Activated CD4-positive, CD25-positive, alpha-beta regulatory T cell treated with anti-CD3 and anti-CD28 coated beads, Interleukin-2, amount 50 U/mL, for 72 hours (primary cell): ENCODE measurements at regions not wholly inside any gene's neighbourhood (a gene's known extent, or its start where the extent isn't known, plus 50 kb on each side); places are given as distances from the start of the nearest gene placed in this dataset.
"Not testable (repeated sequence)": the region's sequence is repeated elsewhere in the genome, so short reads cannot be mapped to it uniquely, and the experiment has no call there.

ENCODE experiments used
- DNase-seq: peaks from one replicate; pipeline ENCODE4 v3.0.0; 2021

DNA sequence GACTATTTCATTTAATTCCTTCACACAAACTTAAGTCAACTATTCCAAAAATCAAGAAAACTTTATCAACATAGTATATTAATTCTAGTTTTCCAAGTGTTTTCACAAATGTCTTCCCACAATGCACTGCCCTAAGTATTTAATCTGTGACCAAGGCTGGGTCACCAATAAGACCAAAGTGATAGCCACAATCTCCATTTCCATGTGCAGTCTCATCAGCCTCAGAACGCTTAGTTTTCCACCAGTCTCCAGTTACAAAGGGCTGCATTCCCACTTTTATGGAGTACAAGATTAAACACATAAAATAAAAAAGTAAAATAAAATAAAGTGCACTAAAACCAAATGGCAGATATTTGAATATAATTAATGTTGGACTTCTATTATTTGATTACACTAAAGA, 371.6 kb upstream of the CCNH start:
- no peak for DNase-seq

DNA sequence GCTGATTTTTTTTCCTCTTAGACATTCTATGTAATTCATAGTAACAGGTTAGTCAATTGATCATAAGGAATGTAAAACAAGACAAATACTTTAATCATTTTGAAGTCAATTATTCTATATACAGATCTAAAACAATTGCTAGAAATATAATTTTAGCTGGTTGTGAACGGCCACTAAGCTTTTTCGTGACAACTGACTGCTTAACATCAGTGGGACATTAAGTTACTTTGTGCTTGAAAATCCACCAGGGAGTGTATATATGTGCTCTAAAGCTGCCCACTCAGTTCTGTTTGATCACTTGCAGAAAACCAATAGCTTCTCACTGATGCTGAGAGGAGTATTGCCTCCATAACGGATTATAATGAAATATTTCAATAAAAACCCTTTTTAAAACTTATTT, 370.2 kb upstream of the CCNH start:
- no peak for DNase-seq

DNA sequence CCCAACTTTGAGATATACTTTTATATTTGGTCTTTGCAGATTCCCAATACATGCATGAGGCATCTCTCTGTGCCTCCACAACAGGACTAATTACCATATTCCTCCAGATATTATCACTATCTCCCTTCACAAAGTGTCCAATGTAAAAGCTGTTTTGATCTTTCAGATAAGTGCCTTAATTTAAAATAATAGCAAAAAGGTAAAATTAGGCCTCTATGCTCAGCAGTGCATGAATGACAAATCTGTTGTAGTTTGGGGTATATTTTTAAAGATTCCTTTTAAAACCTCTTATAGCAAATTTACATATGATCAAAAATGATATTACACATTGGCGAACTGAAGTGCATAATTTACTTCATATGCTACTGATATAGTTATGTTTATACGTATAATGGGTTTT, 369.2 kb upstream of the CCNH start:
- DNase-seq = no peak

DNA sequence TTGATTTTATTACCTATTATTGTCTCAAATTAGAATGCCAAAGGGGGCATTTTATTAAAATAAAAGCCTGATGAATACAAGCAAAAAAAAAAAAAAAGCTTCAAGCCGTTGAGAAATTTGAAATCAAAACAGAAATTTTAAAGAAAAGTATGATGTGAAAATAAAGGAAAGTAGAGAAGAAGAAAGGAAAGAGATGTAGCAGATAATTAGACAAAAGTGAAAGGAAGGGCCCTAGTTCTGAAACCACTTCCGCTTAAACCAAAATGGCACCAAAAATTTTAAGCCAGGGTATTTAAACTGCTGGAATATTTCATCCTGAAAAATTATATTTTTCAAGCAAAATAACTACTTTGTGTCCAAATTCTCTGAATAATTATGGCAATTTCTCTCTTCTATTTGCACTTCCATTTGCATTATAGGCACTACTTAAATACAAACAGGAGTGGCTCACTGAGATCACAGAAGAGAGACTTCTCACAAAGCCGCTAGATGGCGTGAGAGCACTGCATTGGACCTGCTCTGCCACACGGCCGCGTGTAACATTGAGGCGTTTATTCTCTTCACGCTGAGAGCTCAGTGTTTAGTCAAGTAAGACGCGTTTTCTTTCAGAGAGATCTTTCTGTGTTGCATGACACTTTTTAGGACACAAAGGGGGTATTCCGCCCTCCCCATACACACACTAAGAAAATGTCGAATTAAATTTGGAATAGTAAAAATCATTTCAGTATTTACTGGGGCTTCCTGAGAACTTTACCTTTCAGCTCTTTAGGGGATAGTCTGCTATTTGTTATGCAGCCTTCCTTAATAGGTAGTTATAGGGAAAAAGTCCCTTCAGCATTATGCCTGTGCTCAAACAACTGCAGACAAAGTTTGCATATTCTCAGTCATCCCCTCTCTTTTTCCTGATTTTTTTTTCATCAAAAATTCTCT, 368.4 kb upstream of the CCNH start:
- peak; percentile 67 for DNase-seq

DNA sequence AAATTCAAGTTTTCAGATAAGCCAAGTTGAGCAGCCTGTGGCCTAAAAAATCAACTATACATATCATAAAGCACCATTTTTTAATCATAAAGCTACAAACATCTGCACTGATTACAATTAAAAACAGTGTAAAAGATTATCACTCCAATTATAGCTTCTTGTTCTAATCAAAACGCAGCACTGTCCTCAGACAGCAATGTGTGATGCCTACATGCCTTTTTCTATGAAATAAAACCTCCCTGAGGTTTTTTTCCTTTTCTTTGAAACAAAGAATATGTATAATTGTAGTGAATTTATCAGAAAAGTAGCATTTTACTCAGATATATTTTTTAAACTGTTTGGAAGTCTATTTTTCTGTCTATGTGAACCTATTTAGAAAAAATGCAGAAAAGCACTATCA, 366.1 kb upstream of the CCNH start:
- no peak for DNase-seq

DNA sequence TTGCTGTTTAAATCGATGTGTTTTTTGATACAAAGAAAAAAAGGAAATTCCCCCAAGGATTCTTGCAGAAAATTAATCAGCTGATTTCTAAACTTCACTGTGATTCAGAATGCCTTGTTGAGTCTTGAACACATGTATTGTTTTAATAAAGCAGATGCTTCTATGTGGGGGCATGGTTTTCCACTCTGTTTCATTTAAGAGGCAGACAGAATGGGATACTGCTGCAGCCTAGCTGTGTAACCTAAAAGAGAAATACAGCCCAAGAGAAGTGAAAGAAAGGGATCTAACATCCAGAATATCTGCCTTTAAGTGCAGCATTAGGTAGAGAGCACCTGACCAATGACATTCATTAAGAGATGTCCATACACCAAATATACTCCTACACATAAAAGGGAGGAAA, 365.1 kb upstream of the CCNH start:
- no peak for DNase-seq

DNA sequence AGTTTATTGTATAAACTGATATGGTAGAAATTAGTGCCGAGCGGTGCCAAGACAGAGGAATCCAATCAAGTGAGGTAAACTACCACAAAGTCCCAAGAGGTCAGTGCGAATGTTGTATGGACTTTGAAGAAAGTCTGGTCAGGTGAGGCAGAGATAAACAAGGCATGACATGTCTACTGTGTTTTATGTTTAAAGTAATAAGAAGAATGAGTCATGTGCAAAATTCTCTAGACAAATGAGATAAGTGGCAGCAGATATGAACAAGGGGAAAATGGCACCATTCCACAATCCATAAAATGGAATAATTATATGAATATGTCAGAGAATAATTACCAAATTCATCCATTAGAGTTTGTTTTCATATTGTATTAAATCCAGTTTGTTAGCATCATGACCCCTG, 364.1 kb upstream of the CCNH start:
- no peak for DNase-seq

DNA sequence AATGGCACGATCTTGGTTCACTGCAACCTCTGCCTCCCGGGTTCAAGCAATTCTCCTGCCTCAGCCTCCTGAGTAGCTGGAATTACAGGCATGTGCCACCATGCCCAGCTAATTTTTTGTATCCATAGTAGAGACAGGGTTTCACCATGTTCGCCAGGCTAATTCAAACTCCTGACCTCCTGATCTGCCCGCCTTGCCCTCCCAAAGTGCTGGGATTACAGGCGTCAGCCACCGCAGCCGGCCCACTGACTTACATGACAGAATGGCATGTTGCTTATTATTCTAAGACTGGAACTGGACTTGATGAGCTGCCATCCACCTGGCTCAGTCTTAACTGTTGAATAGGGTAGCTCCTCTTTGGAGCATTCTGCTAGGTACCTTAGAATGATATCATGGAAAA, 363.6 kb upstream of the CCNH start:
- not testable (repeated sequence) for DNase-seq

DNA sequence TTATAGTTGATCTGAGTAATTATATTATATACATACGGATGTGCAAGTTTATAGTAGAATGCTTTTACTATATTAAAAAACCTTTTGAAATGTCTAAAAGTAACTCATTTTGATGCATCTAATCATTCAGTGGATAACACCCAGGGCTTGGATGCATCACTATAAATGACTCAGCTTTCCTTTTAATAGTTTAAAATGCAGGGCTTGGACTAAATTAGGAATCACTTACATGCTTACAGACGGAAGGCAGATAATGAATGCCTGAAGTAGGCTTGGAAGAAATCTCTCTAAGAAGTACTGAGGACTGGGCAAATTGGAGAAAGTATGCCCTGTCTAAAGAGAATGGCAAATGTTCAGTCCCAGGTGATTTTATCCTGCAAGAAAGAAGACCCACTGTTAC, 362.5 kb upstream of the CCNH start:
- no peak for DNase-seq

DNA sequence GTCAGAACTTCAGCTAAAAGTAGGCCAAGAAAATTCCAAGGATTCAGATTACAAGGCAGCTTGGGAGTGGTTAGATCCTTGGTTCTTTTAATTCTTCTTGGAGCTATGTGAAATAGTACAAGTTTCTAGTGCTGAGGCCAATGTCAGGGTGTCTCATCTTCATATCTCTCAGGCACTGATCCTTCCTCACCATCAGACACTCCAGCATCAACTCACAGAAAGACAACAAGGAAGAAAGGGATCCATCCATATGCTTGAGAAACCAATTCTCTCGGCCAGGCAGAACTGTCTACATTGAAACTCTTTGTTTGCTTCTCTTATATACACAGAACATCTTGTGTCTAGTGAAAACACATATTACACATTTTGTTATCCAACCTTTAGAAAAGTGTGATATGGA, 362.1 kb upstream of the CCNH start:
- DNase-seq = no peak

DNA sequence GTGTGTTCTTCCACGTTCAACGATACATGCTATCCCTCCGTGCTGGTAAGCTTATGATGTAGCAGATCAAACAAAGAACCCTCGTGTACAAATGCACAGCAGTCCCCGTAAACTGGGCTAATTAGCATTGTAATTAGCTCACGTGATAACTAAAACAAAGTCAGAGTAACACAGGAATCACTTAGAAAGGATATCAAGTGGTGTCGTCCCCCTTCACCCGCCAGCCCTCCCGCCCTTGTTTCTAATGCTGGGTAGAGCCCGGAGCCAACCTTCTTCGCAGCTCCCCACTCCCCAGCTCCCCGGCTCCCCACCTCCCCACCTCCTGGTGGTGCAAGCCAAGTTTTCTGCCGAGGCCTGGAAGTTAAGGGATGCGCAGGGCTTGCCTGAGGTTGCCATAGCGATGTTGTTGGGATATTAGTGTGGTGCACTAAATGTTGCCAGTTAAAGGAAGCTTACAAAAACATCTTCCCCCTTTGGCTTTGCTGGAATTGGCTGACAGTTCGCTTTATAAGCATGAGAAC, 357.9 kb upstream of the CCNH start:
- no peak for DNase-seq

DNA sequence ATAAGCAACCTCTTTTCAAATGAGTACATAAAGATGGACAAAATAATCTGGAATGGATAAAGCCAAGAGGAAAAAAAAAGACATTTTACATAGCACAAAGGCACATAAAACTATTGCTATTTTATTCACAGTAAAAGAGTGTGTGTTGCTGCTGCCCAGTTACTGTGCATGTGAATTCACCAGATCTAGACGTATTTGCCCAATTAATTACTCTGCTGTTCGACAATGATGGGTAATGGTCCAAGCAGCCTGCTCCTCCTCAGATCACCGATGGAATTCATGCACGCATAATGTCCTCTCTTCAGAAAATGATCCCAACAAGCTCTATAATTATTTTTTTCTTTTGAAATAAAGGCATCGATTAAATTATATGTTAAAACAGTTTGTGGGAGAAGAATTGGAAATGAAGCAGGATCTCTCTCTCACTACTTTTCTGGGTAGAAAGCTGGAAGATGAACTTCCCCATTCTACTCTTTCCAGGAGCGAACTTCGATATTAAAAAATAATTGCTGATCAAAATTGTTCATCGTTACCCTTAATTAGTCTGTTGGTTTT, 357.4 kb upstream of the CCNH start:
- no peak for DNase-seq

DNA sequence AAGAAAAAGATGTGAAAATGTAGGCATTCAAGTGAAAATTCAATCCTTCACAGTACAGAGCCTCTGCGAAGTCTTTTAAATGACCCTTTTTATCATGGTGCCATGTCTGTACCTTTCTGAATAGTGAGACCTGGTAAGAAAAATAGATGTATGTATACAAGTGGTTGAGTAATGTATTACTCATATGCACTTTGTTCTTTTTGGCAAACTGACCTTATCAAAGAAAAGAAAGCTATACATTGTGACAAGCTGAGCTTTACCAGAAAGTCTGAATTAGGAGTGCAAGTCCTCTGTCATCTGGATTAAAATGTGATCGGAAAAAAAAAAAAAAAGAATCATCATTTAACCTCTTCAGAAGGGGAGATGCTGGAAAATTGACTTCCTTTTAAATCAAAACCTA, 356.4 kb upstream of the CCNH start:
- no peak for DNase-seq

DNA sequence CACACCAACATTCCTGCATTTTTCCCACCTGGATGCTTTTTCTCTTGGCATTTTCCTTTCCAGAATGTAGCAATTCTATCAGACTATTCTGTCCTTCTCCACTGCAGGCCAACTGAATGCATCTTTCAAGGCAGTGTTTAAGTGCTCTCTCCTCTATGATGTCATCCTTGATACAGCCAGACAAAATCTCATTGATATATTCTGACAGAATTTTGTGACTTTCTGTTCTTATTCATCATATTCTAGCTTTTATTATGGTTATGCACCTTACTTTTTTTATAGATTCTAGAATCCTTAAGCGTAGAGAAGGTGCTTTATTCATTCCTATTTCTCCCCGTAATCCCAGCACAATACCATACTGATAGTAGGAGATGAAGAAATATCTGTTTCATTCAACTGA, 355.5 kb upstream of the CCNH start:
- DNase-seq = no peak

DNA sequence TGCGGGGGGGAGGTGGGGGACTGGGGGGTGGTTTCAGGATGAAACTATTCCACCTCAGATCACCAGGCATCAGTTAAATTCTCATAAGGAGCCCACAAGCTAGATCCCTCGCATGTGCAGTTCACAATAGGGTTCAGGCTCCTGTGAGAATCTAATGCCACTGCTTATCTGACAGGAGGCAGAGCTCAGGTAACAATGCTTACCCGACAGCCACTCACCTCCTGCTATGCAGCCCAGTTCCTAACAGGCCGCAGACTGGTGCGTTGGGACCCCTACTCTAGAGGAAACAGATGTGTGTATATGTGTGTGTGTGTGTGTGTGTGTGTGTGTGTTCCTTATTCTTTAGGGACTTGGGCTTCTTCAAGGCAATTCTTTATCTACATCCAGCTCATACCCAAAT, 352.3 kb upstream of the CCNH start:
- DNase-seq = no peak

DNA sequence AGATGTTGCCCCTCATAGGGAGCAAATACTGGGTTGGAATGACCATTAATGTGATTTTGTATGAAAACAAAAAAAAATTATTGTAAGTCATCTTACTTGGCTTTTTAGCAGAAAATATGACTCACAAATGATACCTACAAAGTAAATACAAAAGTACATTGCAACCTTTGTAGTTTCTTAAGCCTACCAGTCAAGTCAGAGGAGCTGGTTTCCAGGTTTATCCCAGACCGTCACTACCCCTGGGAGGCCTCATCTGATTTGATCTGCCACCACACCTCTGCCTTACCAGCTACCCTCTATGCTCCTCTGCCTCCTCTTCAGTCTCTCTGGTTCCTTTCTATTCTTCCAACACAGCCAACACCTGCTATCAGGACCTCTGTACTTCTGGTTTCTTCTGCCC, 349.9 kb upstream of the CCNH start:
- DNase-seq = no peak

DNA sequence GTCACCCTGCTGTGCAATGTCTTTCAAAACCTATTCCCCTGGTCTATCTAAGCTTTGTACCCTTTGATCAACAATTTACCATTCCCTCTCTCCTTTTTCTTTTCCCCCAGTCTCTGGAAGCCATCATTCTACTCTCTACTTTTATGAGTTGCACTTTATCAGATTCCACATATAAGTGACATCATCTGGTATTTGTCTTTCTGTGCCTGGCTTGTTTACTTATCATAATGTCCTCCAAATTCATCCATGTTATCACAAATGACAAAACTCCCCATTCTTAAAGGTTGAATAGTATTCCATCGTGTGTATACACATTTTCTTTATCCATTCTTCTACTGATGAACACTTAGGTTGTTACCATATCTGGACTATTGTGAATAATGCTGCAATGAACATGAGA, 344.2 kb upstream of the CCNH start:
- DNase-seq = no peak

DNA sequence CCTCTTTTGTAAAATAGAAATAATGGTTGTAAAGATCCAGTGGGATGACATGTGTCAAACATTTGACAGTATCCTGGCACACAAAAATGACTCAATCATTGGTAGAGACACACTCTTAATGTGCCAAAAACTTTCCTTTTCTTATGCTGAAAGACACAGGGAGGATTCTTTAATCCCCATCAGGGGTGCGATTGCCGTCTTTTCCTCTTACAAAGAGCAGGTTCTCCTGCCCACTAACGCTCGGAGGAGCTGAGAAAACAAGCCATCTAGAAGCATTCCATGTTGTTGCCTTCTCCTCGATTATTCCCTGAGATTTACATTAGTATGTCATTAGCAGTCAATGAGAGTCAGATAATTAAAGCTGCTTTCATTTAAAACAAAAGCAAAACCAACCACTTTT, 342.6 kb upstream of the CCNH start:
- DNase-seq = no peak

DNA sequence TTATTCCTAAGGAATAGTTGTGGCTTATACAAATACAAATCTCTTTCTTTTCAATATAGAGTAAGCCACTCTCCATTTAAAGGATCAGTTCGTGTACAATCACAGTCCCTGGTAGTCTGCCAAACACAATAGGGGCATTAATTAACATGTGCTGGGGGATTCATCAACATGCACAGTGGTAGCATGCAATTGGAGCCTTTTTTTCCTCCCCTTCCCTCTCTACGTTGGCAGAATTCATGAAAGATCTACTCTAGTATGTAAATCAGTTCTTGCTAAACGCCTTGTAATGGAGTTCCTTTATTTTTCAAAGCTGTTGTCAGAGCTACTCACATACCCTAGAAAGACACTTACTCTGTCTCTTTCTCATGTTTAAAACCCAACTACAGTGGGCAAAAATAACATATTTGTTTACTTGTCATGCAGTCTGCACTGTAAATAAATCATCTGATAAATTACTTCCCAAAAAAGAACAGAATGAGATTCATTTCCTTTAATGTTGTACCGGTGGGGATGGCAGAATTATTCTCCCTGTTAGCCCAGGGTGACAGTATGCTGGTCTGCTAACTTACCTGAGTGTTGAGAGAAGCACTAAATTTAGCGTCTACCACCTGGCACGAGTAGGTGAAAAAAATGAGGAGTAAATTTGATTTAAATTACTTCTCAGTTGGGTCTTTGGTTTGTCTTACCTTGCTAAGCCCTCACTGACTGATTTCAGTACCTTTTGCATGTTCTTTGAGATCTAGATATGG, 341.5 kb upstream of the CCNH start:
- DNase-seq = no peak

DNA sequence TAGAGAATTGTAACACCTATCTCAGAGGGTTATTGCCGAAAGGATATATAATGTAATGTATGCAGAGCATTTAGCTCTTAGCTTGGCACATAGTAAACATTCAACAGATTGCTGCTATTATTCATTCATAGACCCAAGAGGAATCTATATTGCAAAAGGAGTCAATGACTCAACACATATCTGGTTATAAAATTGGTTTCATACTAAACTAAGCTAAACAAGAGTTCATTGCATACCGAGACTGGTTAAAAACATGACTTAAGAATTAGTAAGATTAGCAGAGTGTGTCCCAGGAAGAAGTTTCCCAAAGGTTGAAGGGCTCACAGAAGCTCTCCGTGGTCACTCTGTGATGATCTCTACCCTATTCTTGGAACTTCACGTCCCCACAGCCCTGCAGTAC, 339.6 kb upstream of the CCNH start:
- no peak for DNase-seq

DNA sequence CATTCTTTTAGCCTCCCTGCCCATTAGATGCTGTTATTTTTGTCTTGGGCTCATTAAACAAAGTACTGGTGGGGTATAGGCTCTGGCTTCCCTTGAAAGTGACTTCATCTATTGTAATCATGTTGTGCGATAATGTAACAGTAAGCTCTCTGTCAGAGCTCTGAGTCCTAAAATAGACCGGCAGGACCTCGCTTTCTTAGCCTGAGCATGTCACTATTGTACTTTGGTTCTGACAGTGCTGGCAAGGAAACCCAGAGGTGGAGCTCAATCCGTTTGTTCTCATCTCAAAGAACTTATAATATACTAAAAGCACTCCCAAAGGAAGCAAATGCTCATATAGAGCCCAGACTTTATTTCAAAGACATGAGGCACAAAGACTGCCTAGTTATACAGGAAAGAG, 339.1 kb upstream of the CCNH start:
- DNase-seq = no peak

DNA sequence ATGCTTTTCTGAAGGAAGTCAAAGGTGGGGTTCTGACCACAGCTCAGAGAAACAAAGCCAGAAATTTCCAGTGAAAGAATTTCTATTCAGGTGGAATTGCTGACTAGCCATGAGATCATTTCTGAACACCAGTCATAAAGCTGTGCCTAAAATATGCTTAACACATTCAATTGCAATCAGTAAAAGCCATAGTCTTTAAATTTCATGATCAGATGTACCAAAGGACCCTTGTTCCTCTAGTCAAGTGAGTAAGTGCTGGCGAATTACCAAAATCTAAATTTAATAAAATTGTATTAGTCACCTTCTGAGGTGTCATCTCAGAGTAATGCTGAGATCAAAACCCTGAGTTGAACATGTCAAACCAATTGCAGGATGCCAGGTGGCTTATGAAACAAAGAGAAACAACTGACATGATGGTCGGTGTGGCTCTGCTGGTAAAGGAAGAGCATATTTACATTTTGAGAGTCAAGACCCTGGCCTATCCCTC, 334.2 kb upstream of the CCNH start:
- DNase-seq = no peak

DNA sequence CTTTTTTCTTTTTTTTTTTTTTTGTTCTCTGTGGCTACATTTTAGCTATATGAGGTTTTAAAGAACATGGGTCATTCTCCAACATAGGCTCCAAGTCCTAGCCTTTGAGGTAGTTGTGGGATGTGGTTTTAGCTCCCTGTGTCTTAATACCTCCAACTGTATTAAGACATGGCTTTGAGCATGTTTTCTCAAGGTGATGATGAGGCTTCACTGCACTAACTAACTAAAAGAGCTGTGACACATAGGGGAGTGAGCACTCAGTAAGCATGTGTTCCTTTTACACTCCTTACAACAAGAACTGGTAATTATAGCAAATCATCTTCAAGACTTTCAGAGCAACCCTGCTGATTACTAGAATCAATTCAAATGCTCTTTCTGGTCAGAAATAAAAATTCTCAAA, 333.6 kb upstream of the CCNH start:
- no peak for DNase-seq

DNA sequence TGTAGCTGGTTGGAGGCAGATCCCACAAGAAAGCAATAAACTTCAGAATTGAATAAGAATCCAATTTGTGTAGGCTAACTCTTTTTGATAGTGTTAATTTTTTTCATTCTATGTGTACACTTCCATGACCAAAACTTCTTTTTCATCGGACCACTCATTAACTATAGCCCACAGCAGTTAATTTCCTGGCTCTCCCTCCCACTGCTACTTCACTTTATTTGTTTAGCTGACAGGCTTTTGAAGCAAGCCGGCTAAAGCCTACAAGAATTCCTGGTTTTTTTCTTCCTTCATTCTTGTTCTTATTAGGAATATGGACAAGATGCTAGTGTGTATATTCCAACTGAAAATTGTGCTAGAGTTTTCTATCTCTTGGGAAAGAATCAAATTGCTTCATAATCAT, 329.2 kb upstream of the CCNH start:
- no peak for DNase-seq
